Activated naive CD4-positive, alpha-beta T cell treated with anti-CD3 and anti-CD28 coated beads, Interleukin-2, amount 50 U/mL, for 72 hours (primary cell): ENCODE measurements at regions not wholly inside any gene's neighbourhood (a gene's known extent, or its start where the extent isn't known, plus 50 kb on each side); places are given as distances from the start of the nearest gene placed in this dataset.
"Not testable (repeated sequence)": the region's sequence is repeated elsewhere in the genome, so short reads cannot be mapped to it uniquely, and the experiment has no call there.

ENCODE experiments used
- ATAC-seq, 2 donors: fragments of 150-1000 bp; cut with Tn5 transposase; 2 replicates each; pipeline ENCODE4 v1.10.0; 2021; ENCODE audit warnings: mild to moderate bottlenecking in 2 of 2, moderate library complexity in 2 of 2
- DNase-seq, 2 donors: peaks; one replicate each; pipeline ENCODE4 v3.0.0; 2021 to 2022; ENCODE audit warnings: low spot score in 2 of 2
- H3K27ac Mint-ChIP-seq, 2 donors: one replicate each; pipeline ENCODE4 v1.8.0; 2022; ENCODE audit warnings: mild to moderate bottlenecking in 2 of 2, mixed read lengths in 2 of 2
- H3K36me3 Mint-ChIP-seq, 2 donors: one replicate each; pipeline ENCODE4 v1.8.0; 2022; ENCODE audit warnings: mixed read lengths in 2 of 2
- H3K9me3 Mint-ChIP-seq, 2 donors: one replicate each; pipeline ENCODE4 v1.8.0; 2022; ENCODE audit warnings: mixed read lengths in 2 of 2

DNA sequence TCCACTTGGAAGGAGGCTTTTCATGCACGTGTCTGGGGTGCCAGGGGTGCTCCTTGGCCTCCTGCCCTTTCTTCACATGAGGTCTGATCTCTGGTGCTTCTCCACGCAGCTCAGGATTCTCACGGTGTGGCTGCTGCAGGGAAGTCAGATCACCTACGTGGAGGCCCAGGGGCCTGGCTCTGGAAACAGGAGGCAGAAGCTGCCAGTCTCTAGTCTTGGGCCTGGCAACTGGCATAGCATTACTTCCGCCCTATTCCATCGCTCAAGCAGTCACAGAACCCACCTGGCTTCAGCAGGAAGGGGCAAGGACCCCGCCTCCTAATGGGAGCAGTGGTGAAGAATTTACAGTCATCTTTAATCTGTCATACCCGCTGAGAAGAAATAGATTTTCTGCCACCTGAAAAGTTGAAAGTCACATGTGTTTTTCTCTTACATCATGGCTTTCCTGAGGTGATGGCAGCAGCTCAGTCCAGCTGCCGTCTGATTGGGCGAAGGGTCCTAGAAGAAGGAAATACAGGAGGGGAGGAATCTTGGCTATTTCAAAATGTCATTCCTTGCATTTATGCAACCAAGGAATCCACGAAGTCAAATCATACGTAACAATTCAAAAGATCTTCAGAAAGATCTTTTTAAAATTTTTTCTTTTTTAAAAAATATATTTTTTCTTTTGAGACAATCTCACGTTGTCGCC lies 50.1 kb upstream of the DKK3 start:
- peaks cover 0 to 22% of the 10 kb centered on the region in 2 donors for H3K36me3 Mint-ChIP-seq
- peaks cover 0 to 9% of the 10 kb centered on the region in 2 donors for H3K9me3 Mint-ChIP-seq
- H3K27ac Mint-ChIP-seq, result peak overlapping the region in 1 of 2 donors; percentile 39
- DNase-seq, result no peak
- no peak for ATAC-seq

DNA sequence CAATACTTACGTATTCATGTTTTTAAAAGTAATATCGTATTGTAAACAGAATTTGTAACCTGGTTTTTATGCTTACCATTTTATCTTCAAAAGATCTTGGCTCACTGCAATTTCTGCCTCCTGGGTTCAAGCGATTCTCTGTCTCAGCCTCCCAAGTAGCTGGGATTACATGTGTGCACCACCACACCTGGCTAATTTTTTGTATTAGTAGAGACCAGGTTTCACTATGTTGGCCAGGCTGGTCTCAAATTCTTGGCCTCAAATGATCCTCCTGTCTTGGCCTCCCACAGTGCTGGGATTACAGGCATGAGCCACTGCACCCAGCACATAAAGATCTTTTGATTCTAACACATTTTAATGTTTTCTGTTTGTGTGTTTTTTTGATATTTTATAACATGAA lies 50.7 kb upstream of the DKK3 start:
- H3K36me3 Mint-ChIP-seq, result peaks cover 0 to 22% of the 10 kb centered on the region in 2 donors
- not testable (repeated sequence) for H3K9me3 Mint-ChIP-seq, DNase-seq, H3K27ac Mint-ChIP-seq, ATAC-seq

DNA sequence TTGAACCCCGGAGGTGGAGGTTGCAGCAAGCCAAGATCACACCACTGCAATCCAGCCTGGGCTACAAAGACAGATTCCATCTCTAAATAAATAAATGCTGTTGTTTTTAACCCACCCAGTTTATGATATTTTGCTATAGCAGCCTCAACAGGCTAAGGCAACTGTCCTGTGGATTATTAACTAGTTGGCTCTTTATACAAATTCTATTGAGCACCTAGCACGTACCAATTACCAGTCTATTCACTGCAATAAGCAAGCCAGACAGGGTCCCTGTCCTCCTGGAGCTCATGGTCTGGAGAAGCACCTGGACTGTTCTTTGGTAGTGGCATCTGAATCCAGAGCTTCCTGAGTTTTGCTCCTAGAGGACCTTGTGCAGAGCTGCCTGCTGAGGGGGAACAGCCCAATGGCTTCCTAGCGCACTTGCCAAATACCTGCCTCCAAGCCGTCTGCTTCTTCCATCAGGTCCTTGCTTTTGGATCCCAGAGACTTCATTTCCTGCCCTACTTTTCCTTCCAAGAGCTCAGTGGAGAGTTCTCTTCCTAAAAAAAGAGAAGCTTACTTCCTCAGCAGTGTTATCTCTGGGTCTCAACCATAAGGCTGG lies 49.9 kb upstream of the MICAL2 start:
- H3K27ac Mint-ChIP-seq, result no peak overlapping the region
- H3K36me3 Mint-ChIP-seq, result peaks cover 0 to 22% of the 10 kb centered on the region in 2 donors
- peaks cover 0 to 13% of the 10 kb centered on the region in 2 donors for H3K9me3 Mint-ChIP-seq
- ATAC-seq (no peak), DNase-seq (no peak)
